K562 (cell line): ENCODE measurements at regions not wholly inside any gene's neighbourhood (a gene's known extent, or its start where the extent isn't known, plus 50 kb on each side); places are given as distances from the start of the nearest gene placed in this dataset.

Experiments
- E2F5 ChIP-seq: sonication (generic); formaldehyde crosslinking; IDR thresholded peaks from 2 replicates; pipeline ENCODE4 v1.8.0; 2022; ENCODE audit warnings: mild to moderate bottlenecking, missing genetic modification reagents
- PHF20 ChIP-seq: fragments of 450-650 bp; IDR thresholded peaks from 2 replicates; pipeline ENCODE4 v1.6.1; 2018; ENCODE audit not compliant: partially characterized antibody
- SETDB1 ChIP-seq: IDR thresholded peaks from one replicate; pipeline ENCODE4 v1.6.1; 2012; ENCODE audit warnings: low read length, control low read depth, inconsistent platforms
- ZBTB1 ChIP-seq: sonication (generic); formaldehyde crosslinking; IDR thresholded peaks from 2 replicates; pipeline ENCODE4 v1.8.1; 2023; ENCODE audit warnings: missing genetic modification reagents, low read depth, mild to moderate bottlenecking, borderline replicate concordance
- ZMIZ1 ChIP-seq, 2 experiments: fragments of 150-350 bp in 1 of 2; IDR thresholded peaks; 2 replicates each; pipeline ENCODE4 v1.6.1; 2012 to 2016; ENCODE audit warnings: low read depth in 2 of 2, low read length in 2 of 2, mild to moderate bottlenecking in 1 of 2, moderate library complexity in 1 of 2

GRCh38 chr10:36344240-36345174 is 702.4 kb upstream of the FZD8 start (continued):
- TF ChIP-seq ZMIZ1 (IDR thresholded peaks at IDR 0.05; ENCODE audit: low read depth in 2 of 2, low read length in 2 of 2) = no peak
- TF ChIP-seq ZBTB1 (CRISPR knock-in tag) = no peak
- TF ChIP-seq SETDB1 = no peak
- TF ChIP-seq PHF20 = no peak
- no peak for TF ChIP-seq E2F5
- TF ChIP-seq, all 486 proteins: peak for 0
